Putamen (tissue), 1 donor: ENCODE measurements at regions not wholly inside any gene's neighbourhood (a gene's known extent, or its start where the extent isn't known, plus 50 kb on each side); places are given as distances from the start of the nearest gene placed in this dataset.

Source experiments
- DNase-seq: peaks from one replicate; pipeline ENCODE4 v3.0.0-alpha.2; 2016; ENCODE audit warnings: low spot score

DNA sequence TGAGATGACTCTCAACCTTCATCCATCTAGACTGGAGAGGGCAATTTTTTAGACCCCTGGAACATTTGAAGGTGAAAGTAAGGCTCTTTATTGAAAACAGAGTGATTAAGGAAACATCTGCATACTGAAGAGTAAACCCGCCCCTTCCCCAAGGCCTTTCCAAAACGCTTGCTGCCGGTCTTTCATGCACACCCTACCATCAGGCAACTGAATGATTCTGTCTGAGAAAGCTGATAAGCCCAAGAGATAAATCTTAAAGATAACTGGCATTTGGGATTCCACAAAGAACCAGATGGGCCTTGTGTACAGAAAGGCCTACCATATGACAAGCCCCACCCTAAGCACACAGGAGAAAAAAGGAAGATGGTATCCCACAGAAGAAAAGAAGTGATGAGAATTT lies 54.4 kb upstream of the PIK3R1 start:
- no peak for DNase-seq

GRCh38 chr5:68159224-68159951 lies 56.2 kb upstream of the PIK3R1 start:
- DNase-seq: no peak

GRCh38 chr5:68155940-68156339 lies 59.6 kb upstream of the PIK3R1 start:
- DNase-seq: no peak

- no peak for DNase-seq
Observed at GRCh38 chr5:68154119-68154857, 61.3 kb upstream of the PIK3R1 start.

DNA sequence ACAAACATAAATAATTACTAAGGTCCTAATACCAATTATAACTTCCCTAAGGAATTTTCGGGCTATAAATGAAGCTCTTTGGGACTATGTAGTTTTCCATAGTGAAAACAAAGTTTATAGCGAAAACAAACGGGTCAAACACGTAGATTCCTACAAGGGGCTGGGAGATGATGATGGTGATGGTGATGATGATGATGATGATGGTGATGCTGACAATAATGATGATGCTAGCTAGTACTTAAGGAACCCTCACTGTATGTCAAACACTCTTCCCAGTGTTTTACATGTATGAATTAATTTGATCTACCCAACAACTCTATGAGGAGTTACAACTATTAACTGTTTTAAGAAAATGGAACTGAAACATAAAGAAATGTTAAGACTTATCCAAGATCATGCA lies 63.7 kb upstream of the PIK3R1 start:
- DNase-seq: no peak

- no peak for DNase-seq
Observed at GRCh38 chr5:68149189-68149588, 66.4 kb upstream of the PIK3R1 start.

GRCh38 chr5:68148096-68148495 lies 67.5 kb upstream of the PIK3R1 start:
- no peak for DNase-seq

GRCh38 chr5:68147659-68148058 lies 67.9 kb upstream of the PIK3R1 start:
- DNase-seq: no peak

DNA sequence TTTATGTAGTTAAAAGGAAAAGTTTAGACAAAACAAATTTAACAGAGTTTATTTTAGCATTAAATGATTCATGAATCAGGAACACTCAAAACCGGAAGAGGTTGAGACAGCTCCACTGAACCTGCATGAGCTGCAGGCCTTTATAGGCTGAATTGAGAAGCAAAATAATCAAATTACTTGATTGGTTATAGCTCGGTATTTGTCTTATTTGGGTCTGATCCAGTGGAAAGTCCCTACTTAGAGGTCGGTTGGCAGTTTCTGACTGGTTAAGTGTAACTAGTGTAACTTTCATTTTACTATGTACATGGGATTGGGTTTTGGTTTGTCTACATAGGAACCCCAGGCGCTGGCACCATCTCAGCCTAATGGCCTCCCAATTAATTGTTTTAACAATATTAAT lies 74.1 kb upstream of the PIK3R1 start:
- no peak for DNase-seq

GRCh38 chr5:68140763-68141162 lies 74.8 kb upstream of the PIK3R1 start:
- DNase-seq: no peak

DNA sequence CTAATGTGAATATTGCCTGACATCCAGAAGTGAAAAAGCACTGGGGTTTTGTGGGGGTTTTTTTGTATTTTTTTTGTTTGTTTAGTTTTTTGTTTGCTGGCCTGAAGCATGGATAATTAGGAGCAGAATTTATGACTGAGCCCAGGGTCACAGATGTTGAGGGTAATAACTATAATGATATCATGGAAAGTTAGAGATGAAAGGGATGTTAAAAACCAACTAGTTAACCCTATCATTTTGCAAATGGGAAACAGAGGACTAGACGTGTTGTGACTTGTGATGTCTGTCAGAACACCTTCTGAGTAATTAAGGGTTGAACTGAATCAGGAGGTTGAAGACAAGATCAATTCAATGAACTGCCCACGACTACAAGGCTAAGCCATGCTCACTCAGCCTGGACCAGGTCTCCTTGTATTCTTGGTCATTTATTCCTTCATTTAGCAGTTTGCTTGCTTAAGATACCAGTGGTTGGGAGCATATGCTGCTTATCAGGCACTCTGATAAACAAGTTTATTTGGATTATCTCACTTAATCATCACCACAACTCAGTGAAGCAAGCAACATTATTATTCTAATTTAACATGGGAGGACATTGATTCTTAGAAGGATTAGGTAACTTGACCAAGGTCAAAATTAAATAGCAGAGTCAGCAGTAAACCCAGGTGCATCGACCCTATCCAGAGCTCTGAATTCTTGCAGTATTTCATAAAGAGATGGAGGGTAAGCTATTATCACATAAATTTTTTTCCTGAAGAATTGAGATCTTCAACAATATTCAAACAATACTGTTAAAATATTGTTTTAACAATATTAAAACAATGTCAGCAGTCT lies 75.7 kb upstream of the PIK3R1 start:
- DNase-seq: no peak

DNA sequence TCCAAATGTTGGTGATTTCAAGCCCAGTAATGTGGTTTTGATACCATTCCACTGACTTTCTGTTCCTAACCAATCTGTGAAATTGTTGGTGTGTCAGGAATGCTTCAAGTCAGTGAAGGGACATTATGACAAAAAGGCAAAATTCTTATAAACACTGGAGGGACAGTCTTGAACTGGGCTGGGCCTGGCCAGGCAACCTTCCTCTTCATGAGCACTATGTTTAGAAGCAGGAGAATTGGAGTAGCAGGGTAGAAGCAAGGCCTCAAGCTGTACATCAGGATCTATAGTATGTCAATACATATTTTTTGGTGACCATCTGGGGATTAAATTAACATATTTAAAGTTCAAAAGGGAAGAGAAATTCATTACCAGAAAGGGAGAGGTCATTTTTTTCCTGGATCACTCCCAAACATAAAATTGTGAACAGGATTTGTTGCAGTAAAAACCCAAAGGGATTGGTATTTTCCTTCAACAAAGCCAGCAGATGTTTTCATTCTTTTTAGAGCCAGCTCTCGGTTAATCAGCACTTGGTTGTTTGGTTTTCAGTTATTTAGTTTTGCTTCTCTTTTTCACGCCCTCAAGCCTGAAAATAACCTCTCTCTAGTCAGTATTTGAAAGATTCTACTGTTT lies 77.9 kb upstream of the PIK3R1 start:
- no peak for DNase-seq

GRCh38 chr5:68134669-68135313 lies 80.8 kb upstream of the PIK3R1 start:
- no peak for DNase-seq

GRCh38 chr5:68134033-68134668 lies 81.4 kb upstream of the PIK3R1 start:
- no peak for DNase-seq

DNA sequence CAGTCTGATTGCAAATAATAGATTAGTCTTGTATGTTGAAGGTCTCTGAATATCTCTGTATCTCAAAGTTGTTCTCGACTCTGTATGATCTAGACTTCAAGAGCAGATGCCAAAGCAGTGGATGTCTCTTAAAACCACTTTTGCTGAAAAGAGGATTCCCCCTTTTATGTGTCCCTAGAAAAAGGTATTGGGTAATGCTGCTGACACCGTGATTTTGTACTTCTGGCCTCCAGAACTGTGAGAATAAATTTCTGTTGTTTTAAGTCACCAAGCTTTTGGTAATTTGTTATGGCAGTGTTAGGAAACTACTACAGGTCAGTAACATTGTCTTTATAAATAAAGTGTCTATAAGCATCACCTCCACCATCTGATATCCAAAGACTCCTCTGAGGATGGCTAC lies 85.3 kb upstream of the PIK3R1 start:
- no peak for DNase-seq

DNA sequence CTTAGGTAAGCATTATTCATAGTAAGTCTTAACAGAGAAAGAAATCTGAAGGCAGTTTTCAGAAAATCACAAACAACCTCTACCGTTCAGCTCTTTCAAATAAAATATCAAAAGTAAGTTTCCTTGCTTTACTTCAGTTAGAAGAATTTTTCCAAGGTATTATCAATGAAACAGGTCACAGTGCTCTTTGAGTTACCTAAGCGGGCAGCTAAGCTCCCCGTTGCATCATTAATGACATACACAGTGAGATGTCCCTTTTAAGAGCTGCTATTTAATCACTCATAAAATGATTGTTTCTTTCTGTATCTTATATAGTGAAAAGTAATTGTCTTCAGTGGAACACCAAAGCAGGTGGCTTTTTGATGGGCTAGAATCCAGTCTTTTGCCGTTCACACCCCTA lies 86.2 kb upstream of the PIK3R1 start:
- DNase-seq: no peak

DNA sequence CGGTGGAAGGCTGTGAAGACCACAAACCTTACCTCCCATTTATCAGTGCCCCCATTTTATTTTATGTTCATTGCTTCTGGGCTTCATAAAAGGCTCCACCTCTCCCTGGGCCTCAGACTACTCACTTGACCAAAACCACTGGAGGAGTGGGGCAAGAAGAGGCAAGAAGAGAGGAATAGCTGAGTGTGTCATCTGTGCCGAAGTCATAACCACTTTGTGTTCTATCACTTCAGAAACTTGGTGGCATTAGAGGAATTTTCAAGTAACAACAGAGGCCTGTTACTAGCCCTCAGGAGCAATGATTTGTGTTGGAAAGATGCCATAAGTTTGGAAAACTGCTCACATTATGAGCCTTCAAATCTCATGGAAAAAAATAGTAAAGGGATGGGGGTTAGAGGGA lies 88.7 kb upstream of the PIK3R1 start:
- no peak for DNase-seq

DNA sequence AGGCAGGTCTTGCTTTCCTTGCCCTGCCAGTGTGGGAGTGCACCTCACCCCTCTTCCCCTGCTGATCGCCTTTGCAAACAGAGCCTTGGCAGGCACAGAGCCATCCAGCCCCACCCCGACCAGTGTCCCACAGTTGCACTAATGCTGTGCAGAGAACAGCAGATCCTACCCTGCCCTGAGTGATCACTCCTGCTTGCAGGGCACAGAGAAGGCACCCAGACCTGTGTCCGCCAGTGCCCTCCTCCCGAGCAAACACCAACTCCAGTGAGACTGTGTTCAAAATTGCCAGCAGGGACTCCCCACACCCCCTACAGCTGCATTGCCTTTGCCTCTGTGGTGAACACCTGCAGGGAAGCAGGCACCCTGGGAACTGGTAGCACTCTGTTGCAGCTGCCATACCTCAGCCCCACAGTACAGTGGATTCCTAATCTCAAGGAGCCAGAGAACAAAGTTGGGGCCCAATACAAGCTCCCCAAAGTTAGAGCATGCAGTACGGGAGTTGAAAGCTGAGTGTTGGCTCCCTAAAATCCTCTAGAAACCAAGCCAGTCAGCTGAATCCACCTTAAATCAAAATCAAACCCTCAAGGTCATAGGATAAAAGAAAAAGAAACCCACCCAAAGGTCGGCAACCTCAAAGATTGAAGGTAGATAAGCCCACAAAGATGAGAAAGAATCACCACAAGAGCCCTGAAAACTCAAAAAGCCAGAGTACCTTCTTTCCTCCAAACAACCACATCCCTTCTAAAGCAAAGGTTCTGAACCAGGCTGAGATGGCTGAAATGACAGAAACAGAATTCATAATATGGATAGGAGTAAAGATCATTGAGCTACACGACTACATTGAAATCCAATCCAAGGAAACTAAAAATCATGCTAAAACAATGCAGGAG lies 92.9 kb upstream of the PIK3R1 start:
- no peak for DNase-seq

- DNase-seq: no peak
Observed at GRCh38 chr5:68116868-68117411, 98.6 kb upstream of the PIK3R1 start.

GRCh38 chr5:68116408-68116807 lies 99.1 kb upstream of the PIK3R1 start:
- no peak for DNase-seq
